Esophagus squamous epithelium (tissue), 4 donors: ENCODE measurements at regions not wholly inside any gene's neighbourhood (a gene's known extent, or its start where the extent isn't known, plus 50 kb on each side); places are given as distances from the start of the nearest gene placed in this dataset.

Source experiments
- CTCF ChIP-seq, 6 experiments: fragments of 450-650 bp in 4 of 6; fragments of 200-600 bp in 2 of 6; sonication (generic) in 2 of 6; IDR thresholded peaks; one replicate each; pipeline ENCODE4 v1.5.1; 2016 to 2019; ENCODE audit warnings: antibody characterized with exemption in 6 of 6, mild to moderate bottlenecking in 4 of 6, moderate library complexity in 4 of 6
- POLR2A ChIP-seq, 4 donors: fragments of 450-650 bp; IDR thresholded peaks; one replicate each; pipeline ENCODE4 v1.6.1; 2017; ENCODE audit warnings: antibody characterized with exemption in 4 of 4, mild to moderate bottlenecking in 4 of 4, moderate library complexity in 3 of 4

- TF ChIP-seq CTCF (IDR thresholded peaks at IDR 0.05), result no peak
- TF ChIP-seq POLR2A (IDR thresholded peaks at IDR 0.05), result no peak
Measured at GRCh38 chr2:58535990-58536389, 294.9 kb upstream of the FANCL start.
